NCI-H2171 (cell line): ENCODE measurements at regions not wholly inside any gene's neighbourhood (a gene's known extent, or its start where the extent isn't known, plus 50 kb on each side); places are given as distances from the start of the nearest gene placed in this dataset.

Source experiments
- DNase-seq: peaks from one replicate; lab custom pipeline; 2025; lab: John Stamatoyannopoulos, UW

DNA sequence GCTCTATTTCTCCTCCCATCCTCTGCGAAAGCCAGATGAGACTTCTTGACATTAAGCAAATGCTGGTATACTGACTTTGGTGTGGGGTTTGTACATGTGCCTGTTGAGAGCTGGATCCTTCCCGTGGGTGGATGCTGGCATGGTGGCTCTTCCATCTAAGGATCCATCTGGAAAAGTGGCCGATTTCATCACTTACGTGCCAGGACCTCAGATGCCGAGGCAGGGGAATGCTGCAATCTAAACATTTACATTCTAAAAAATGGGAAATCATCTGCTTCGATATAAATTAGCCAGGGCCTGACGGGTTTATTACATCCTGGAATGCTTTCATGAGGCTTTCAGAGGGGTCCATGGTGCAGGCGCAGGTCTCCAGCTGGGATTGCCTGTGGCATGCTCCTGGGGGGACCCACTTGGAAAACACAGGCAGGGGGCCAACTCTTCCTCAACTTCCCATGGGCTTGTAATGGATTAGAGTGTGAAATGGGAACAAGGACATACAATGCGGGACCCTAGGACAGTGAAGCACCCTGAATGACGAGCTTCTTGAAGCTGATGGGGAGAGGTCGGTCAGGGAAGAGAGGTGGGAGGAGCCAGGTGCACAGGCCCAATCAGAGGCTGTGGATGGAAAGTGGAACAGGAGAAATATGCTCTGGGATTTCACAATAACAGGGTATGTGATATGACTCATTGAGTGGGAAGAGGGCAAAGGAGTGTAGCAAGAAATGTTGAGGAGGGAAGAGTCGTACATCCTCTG, 105.5 kb upstream of the PITX1 start:
- no peak for DNase-seq

DNA sequence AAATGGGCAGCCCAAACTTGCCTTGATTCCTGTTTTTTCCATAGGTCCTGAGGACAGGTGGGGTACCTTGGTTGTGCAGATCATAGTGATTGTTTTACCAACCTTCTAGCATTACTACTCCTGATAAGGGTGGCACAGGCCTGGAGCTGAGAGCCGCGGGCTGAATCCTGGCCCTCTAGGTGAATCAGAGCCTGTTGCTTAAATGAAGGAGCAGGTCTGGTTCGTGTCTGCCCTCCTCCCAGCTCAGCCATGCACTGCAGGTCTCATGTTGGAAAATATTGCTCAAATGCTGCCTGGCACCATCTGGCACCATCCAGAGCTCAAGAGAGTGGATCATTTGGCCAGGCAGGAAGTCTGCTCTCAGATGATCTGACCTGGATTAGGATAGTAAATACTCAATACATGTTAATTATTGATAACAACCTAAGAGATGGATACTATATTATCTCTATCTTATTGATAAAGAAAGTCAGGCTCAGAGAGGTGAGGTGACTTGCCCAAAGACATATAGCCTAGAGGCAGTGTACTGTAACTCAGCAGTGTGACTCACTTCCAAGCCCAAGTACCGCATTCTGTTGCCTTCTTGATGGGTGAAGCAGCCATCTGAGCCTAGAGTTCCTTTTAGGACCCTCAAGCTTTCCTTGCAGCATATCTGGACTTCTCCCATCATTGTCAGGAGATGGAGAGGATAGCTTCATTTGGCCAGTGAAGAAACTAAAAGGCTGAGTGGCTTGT, 104.3 kb upstream of the PITX1 start:
- DNase-seq: peak; percentile 16

DNA sequence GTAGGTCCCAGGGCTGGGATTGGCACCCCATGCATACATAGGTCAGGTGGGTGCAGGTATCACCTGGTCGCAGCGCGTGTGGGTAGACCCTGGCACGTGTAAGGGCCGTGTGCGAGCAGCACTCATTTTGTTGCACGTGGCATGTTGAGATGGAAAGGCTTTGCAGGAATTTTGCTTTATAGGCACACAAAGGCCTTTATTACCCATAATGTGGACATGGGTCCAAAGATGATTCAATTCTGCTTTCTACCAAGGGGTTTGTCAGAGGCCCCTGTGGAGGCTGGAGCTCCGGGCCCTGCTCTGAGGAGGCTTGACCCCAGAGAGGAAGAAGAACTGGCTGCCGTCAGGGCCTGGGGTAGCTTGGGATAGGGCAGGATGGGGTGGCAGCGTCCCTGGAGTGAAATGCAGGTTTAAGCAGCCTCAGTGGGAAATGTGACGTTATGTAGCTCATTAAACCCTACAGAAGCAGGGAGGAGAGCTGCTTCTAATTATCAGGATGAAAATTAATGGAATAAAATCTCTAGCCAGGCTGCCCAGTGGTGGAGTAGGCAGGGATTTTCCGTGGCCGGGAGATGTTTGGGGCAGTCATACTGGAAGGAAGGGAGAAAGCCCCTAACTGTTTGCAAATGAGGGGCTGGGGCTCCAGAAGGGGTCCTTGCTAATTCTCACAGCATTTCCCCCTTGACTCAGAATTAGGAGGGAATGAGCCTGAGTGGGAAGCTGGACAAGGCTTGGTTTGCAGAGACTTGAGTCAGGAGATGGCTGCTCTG, 103.3 kb upstream of the PITX1 start:
- no peak for DNase-seq

DNA sequence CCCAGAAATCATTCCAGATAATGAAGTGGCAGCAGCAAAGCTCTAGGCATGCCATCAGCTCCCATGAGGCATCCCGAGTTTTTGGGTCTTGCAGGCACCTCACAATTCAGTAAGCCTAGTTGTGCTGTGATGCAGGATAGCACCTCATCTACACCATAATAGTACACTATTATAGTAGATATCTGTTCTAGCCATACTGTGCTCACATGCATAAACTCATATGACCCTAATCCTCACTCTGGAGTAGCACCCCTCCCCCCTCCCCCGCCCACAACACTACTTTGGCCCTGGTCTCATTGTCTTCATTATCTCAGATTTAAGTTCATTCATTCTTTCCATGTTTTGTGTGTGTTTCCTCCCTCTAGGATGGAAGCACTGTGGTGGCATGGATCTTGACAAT, 102.5 kb upstream of the PITX1 start:
- DNase-seq: no peak

DNA sequence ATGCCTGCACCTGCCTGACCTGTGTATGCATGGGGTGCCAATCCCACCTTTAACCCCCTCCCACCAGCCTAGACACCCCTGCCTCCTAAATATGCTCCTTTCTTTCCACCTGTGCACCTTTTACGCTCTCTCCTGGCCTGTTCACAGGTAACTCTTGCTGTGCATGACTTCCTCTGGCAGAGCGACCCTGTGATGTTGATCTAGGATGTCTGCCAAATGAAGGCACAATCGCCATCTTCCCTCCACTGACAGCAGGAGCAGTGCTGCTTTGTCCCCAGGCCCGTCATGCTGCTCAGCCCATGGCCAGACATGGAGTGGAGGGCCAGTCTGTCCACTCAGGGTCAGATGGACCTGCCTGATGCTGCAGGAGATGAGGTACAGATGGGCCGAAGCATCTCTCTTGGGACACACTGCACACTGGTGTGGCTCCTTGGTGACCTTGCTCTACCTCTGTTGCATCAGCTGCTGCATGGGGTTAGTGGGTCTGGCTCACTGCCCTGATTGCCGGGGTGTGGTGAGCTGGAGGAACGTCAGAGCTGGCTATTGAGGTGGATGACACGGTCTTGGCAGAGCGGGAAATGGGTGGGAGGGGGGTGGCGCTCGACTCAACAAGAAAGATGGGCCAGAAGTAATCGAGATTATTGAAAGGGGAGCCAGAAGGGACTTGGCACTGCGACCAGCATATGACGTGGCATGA, 101.7 kb upstream of the PITX1 start:
- DNase-seq: no peak

DNA sequence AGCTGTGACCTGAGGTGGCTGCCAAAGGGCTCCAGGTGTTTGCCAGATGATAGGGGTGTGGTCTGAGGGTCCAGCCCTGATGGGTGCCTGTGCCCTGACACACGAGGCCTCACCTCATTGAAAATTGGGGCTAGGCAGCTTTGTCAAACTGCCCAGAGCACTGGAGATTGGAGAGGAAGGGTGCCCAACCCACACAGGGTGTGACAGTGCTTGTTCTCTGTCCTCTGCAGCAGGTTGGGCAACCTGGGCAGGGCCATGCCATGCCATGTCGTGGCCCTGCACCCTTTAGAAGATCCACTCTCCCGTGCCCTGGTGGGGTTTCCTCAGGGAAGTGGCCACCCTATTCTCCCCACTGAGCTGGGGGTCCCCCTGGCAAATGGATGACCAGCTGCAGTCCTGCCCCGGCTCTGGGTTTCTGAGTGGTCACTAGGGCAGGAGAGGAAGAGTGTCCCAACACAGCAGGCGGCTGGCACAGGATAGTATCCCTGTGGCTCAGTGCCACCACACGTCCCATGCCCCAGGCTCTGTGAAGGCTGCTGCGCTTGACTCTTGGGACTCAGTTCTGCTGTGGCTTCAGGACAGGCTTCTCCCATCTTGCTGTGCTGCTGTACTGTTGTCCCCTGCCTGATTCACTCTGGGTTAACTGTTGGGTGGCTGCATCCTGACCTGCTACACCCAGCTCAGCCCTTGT, 100.8 kb upstream of the PITX1 start:
- DNase-seq: no peak

DNA sequence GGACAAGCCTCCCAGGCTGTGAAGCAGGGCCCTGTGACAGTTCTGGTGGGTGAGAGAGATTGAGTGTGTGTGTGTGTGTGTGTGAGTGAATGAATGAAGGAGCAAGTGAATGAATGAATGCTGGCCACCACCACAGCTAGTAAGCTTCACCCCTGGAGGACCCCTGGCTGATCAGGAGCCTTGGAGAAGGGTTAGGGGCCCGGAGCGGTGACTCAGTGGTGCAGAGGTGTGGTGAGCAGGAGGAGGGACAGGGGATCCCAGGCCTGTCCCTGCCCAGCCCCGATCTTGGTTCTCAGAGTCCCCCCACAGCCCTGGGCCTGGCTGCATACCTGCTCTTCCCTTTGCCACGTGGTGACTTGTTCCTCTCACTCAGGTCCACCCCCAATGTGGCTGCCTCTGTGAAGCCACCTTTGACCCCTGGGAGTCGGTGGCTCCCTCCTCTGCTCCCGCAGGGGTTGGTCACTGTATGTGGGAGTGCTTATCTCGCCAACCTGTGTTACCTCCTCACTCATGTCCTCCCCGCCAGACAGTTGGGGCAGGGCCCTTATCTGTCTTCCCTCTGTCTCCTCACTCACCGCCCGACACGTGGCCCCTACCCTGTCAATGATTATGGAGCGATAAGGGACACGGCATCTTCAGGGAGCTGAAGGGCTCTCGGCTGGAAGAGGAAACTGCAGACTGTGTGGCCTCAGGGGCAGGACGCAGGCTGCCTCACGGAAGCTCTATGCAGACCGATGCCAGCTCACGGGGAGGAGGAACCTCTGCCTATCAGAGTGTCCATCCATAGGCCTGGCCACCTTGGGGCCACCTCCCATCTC, 99.9 kb upstream of the PITX1 start:
- DNase-seq: no peak

DNA sequence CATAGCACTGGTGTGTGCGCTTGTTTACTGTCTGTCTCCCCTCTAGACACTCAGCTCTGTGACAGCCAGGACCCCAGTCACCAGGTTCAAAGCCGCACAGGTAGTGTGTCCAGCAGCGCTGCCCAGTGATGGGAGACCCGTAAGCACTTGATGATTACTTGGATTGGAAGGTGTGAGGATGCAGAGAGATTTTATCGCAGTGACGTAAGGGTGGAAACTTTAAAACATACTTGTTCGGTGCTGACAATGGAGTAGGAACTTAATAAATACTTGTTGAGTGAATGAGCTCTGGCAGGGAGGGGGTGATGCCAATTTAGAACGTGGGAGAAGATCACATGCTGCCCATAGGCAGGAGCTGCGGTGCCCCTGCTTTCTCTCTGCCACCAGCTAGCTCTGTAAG, 99.2 kb upstream of the PITX1 start:
- no peak for DNase-seq

DNA sequence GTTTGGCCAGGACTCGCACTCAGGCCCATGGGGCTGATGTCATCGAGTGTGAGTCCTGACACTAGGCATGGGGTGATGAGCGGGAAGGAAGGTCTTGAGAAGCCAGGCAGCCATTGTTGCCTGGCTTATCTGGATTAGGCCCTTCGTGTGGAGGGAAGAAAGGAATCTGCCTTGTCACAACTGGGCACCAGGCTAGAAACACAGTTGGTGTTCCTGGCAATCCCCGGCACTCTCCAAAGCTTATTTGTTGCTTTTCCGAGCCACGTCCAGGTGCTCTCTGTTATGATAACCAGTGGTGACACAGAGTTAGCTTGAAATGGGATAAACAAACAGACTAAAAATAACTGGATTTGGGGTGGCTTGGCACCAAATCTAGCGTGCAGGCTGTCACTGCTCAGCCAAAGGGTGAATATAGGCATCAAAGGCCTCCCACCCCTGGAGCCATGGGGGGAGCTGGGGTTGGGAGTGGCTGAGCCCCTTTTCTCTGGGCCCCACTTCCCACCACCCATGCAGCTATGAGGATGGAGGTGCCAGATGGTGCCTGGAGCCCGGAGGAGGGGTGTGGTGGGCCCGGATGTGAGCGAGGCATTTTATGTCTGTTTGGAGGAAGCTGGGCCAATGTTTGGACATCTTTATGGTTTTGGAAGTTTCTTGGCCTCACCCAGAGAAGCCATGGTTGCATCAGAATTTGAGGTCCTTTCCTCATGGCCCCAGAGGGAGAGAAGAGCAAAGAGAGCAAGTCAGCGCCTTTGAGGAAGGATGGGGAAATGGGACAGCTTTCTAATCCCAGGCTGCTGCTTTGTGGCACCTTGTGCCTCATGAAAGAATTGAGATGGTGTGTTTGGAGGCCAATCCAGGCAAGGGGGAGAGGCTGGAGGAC, 98.0 kb upstream of the PITX1 start:
- no peak for DNase-seq

DNA sequence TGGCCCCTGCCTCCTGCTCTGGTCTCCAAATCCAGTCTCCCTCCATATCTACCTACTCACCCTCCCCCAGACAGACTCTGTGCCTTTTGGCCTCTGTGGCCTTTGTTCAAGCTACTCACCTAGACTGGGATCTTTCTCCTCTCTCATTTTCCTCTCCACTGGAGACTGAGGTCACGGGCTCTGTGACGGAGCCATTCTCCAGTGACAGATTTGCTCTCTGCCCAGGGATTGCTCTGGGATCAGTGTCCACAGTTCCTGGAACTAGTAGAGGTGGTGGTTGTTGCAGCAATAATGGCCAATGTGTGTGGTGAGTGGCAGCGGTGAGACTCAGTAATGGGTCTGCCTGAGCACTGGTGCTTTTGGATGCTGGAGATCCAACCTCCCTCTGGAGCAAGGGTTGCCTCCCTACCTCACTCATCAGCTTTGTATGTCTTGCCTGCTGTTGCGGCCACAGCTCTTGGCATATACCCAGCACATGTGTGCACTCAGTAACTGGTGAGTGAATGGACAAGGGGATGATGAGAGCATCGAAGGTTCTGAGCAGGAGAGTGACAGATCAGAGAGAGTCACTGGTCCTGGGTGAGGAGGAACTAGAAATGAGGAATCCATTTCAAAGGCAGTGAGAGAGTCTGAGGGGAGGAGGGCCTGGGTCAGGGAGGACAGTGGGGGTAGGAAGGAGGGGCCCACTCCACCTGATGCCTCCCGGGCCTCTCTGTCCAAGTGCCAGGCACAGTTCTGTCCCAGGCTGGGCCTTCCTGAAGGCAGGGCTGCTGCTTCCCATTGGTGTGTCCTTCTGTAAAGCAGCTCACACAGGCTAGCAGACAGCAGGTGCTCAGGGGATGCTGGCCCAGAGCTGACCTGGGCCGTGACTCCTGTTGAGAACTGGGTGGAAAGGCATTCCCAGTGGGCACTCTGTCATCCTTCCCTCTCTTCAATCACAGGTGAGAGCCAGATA, 96.5 kb upstream of the PITX1 start:
- DNase-seq: no peak

DNA sequence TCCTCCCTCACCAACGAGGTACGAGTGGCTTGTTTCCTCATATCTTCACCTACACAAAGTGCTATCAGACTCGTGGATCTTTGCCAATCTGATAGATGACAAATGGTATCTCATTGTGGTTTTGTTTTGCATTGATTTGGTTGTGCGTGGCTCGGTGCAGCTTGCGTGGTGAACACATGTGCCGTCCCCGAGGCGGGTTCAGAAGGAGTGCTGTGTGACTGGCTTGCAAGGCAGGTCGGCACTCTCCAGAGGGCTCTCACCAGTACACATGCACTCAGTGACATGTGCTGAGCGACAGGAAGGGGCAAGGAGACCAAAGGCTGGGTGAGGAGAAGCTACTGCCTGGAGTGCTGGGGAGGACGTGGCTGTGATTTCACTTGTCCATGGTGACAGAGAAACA, 95.3 kb upstream of the PITX1 start:
- DNase-seq: no peak

DNA sequence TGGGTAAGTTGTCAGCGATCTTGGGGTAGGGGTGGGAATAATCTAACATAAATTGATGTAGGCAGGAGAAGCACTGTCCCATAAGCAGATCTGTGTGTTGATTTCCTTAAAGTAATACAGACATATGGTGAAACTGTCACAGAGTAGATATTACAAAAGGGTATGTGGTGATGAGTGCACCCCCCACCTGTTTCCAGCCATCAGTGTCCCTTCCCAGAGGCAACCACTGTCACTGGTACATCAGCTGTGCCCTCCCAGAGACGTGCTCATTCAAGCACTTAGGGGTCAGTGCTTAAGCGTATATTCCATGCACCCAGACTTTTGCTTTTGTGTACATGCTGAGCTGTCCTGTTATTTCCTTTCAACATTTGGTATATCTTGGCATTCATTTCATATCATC, 94.3 kb upstream of the PITX1 start:
- no peak for DNase-seq

DNA sequence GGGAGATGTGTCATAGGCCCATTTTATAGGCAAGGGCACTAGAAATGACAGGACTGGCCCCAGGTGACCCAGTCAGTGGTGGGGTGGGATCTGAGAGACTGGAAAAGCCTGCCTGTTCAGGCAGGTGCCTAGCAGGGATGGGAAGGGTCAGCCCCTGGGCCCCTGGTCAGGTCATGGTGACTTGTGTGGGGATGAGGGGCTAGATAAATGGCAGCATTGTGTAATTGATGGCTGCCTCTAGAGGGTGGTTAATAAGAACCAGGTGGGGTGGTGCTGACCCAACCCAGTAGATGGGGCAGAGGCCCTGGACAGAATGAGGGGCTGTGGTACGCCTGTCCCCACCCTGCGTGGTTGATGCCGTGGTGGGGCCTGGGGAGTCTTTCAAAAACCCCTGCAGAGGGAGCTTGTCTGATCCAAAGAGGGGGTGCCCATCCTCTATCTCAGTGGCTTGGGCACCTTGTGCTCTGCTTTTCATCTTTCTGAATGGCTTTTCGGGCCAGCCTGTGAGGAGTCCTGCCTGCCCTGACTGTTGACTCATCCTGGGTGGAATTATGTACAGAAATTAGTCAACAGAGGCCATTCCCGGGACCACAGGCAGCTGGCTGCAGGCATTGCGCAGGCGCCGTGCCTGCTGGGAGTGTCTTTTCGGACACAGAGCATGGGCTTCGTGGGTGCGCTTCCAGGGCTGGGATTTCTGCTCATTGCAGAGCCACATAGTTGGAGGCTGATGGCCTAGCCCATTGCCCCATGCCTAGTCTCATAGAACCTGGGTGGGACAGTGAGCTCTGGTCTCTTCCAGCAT, 93.6 kb upstream of the PITX1 start:
- DNase-seq: no peak

DNA sequence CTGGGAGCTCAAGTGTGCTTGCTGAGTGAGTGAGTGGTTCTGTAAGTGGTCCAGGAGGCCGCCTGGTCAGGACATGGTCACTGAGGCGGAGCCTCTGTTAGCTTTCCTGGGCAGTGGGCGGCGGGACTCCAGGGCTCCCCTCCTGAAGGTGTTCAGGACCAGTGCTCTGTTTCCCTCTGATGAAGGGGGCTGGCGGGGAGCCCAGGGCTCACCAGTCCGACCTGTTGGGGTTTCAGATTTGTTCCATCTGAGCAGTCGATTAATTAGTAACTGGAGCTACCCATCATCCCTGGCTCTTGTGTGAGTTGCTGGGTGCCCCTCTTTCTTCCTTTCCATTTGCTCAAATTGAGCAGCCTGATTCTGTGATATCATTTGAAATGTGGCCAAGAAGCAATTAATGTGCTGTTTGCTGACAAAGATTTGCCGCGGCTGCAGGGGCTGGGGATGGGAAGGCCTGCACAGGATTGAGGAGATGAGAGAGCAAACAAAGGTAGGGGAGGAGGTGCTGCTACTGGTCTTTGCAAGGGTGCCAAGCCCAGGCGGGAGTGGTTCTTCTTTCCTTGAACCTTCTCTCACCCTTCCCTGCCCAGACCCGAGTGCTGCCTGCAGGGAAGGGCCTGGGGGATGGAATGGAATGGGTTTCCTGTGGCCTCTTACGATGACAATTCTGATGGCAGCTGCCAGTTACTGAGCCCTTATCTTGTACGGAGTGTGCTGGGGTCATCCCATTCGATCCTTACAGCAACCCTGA, 92.8 kb upstream of the PITX1 start:
- DNase-seq: peak; percentile 32

DNA sequence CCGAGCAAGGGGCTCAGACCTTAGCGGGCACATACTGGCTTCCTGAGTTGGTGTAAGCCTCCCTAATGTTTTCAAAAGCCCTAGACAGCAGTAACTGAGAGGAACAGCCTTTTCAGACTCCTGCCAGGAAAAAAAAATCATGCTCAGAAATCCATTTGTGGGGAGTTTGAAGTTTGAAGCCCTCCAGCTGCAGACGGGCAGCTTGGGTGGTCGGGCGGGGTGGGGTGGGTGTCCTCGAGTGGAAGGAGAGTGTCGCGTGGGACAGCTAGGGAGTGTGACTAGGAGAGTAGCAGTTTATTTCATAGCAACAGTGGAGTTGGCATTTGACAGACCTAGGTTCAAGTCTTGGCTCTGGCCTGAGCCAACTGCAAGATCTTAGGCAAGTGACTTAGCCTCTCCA, 90.7 kb upstream of the PITX1 start:
- no peak for DNase-seq

DNA sequence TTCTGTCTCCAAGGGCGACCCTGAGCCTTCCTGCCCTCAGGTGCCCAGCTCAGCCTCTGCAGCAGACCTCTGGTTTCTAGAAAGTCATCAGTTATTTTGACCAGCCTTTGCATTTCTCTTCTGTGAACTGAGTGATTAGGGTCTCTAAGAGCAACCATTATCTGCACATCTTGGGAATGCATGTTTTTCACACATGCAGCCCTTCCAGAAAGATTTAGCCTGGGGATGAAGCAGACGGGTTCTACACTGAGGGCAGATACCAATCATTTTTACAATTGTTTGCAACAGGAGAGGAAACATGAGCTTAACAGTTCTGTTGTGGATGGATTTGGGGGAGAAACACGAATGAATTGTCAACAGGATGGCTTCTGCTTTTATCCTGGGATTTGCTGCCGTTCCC, 90.1 kb upstream of the PITX1 start:
- DNase-seq: no peak

DNA sequence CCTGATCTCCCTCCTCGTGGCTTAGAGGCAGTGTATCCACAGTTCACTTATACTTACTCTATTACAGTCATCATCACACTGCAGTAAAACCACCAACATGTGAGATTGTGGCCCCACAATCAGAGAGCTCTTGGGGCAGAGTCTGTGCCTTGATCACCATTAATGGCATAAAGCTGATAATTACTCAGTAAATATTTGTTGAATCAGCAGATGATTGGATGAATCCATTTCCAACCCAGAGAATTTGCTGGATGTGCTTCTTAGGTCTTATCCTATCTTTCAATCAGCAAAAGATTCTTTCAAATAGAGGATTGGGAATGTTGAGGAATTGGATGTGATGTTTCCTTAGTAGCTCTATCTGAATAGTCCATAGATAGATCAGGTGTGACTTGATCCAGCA, 88.8 kb upstream of the PITX1 start:
- DNase-seq: no peak
